A673 (cell line): ENCODE measurements at regions not wholly inside any gene's neighbourhood (a gene's known extent, or its start where the extent isn't known, plus 50 kb on each side); places are given as distances from the start of the nearest gene placed in this dataset.

ENCODE experiments used
- BruUV-seq: library from RNA; stranded (reverse); fragments of 400-500 nt; replicated peaks from 2 replicates; lab custom pipeline; 2021; lab: Mats Ljungman, UMichigan
- CTCF ChIA-PET: fragments of 300-600 bp; sonication (Branson Sonifier 250); formaldehyde crosslinking; loops from one replicate; lab custom pipeline; 2022; ENCODE audit warnings: antibody characterized with exemption; lab: Charles Lee
- POLR2A ChIA-PET: fragments of 300-600 bp; sonication (Branson Sonifier 250); formaldehyde crosslinking; loops from one replicate; lab custom pipeline; 2022; ENCODE audit warnings: antibody characterized with exemption; ENCODE audit not compliant: low non-redundant PET; lab: Charles Lee
- DNase-seq: peaks from one replicate; pipeline ENCODE4 v3.0.0-alpha.2; 2015; ENCODE audit warnings: low spot score
- H3K27ac ChIP-seq: fragments of 200-600 bp; sonication (generic); 2 replicates; pipeline ENCODE4 v1.5.1; 2016; ENCODE audit warnings: mixed run types, low read depth, mild to moderate bottlenecking, mixed read lengths, antibody characterized with exemption, low read length; ENCODE audit not compliant: poor library complexity, severe bottlenecking
- H3K27me3 ChIP-seq: fragments of 200-600 bp; sonication (generic); replicated peaks from 2 replicates; pipeline ENCODE4 v1.6.1; 2017; ENCODE audit warnings: mixed run types, low read depth, mild to moderate bottlenecking, mixed read lengths, antibody characterized with exemption, low read length; ENCODE audit not compliant: insufficient read depth, poor library complexity
- H3K36me3 ChIP-seq: fragments of 200-600 bp; sonication (generic); 2 replicates; pipeline ENCODE4 v1.6.1; 2016; ENCODE audit warnings: mixed run types, mild to moderate bottlenecking, mixed read lengths, antibody characterized with exemption, low read length; ENCODE audit not compliant: insufficient read depth, poor library complexity, severe bottlenecking
- H3K4me1 ChIP-seq: fragments of 200-600 bp; sonication (generic); 2 replicates; pipeline ENCODE4 v1.6.1; 2017; ENCODE audit warnings: mixed run types, mild to moderate bottlenecking, mixed read lengths, antibody characterized with exemption, low read length; ENCODE audit not compliant: insufficient read depth, poor library complexity, severe bottlenecking
- H3K4me3 ChIP-seq: fragments of 200-600 bp; sonication (generic); 2 replicates; pipeline ENCODE4 v1.5.1; 2016; ENCODE audit warnings: low read depth, mixed run types, mild to moderate bottlenecking, mixed read lengths, low read length; ENCODE audit not compliant: poor library complexity, severe bottlenecking
- H3K9me3 ChIP-seq: fragments of 200-600 bp; sonication (generic); 2 replicates; pipeline ENCODE4 v1.6.1; 2016; ENCODE audit warnings: mixed run types, low read depth, mild to moderate bottlenecking, mixed read lengths, antibody characterized with exemption, low read length; ENCODE audit not compliant: poor library complexity, severe bottlenecking
- CTCF ChIP-seq: fragments of 300-800, 200-600 bp; sonication (generic); conservative IDR thresholded peaks from 2 replicates; pipeline ENCODE4 v1.5.1; 2017; ENCODE audit warnings: low read depth, mild to moderate bottlenecking, antibody characterized with exemption, low read length, moderate library complexity, mixed read lengths
- EZH2 ChIP-seq: fragments of 200-600 bp; sonication (generic); IDR thresholded peaks from 2 replicates; pipeline ENCODE4 v1.6.1; 2017; ENCODE audit warnings: borderline replicate concordance, low read depth, mild to moderate bottlenecking, mixed read lengths, antibody characterized with exemption, low read length; ENCODE audit not compliant: poor library complexity, severe bottlenecking
- intact Hi-C: fragments of 100-400 bp; cut with micrococcal nuclease; formaldehyde crosslinking; loops from one replicate; pipeline ENCODE4 v1.10.0; 2022; ENCODE audit not compliant: unreplicated experiment

GRCh38 chr3:5841599-5841998 is 654.1 kb downstream of the EDEM1 start:
- H3K9me3 ChIP-seq, result no peaks in the 10 kb centered on the region
- ChIA-PET POLR2A (no interaction called here), CTCF (no interaction called here)
- H3K36me3 ChIP-seq, result no peaks in the 10 kb centered on the region
- TF ChIP-seq CTCF, result no peak
- TF ChIP-seq EZH2, result no peak
- no peak overlapping the region for H3K4me3 ChIP-seq
- H3K27ac ChIP-seq, result no peak overlapping the region
- H3K27me3 ChIP-seq, result no peaks in the 10 kb centered on the region
- peak; percentile 76 for DNase-seq
- H3K4me1 ChIP-seq, result peaks cover 16% of the 10 kb centered on the region
- no TSS peak for BruUV-seq
- intact Hi-C loops, result no loop called here

- Histone ChIP-seq H3K27ac (no peak overlapping the region), H3K4me1 (peaks cover 8% of the 10 kb centered on the region), H3K27me3 (no peaks in the 10 kb centered on the region), H3K4me3 (no peak overlapping the region), H3K9me3 (no peaks in the 10 kb centered on the region), H3K36me3 (no peaks in the 10 kb centered on the region)
- TF ChIP-seq CTCF (no peak), EZH2 (no peak)
- intact Hi-C loops, result no loop called here
- BruUV-seq, result no TSS peak
- ChIA-PET POLR2A (no interaction called here), CTCF (no interaction called here)
- DNase-seq, result peak; percentile 4
These were observed 658.8 kb downstream of the EDEM1 start for GRCh38 chr3:5846261-5846660.

GRCh38 chr3:5861151-5861550 is 673.6 kb downstream of the EDEM1 start:
- CTCF ChIA-PET, result no interaction called here
- Histone ChIP-seq H3K27ac (no peak overlapping the region), H3K9me3 (no peaks in the 10 kb centered on the region), H3K36me3 (no peaks in the 10 kb centered on the region), H3K27me3 (peaks cover 4% of the 10 kb centered on the region), H3K4me3 (no peak overlapping the region), H3K4me1 (no peaks in the 10 kb centered on the region)
- no TSS peak for BruUV-seq
- TF ChIP-seq EZH2 (no peak), CTCF (no peak)
- POLR2A ChIA-PET, result no interaction called here
- intact Hi-C loops, result no loop called here
- no peak for DNase-seq
